HEK293T (cell line): ENCODE measurements at regions not wholly inside any gene's neighbourhood (a gene's known extent, or its start where the extent isn't known, plus 50 kb on each side); places are given as distances from the start of the nearest gene placed in this dataset.
"Not testable (repeated sequence)": the region's sequence is repeated elsewhere in the genome, so short reads cannot be mapped to it uniquely, and the experiment has no call there.

Experiments used
- CTCF ChIA-PET: fragments of 350-600 bp; formaldehyde crosslinking; extraction: SDS; loops from one replicate; lab custom pipeline; 2021; ENCODE audit warnings: antibody characterized with exemption, inconsistent platforms; lab: Yijun Ruan, JAX
- POLR2A ChIA-PET: fragments of 350-600 bp; formaldehyde crosslinking; extraction: SDS; loops from one replicate; lab custom pipeline; 2020; ENCODE audit warnings: antibody characterized with exemption, inconsistent platforms; lab: Yijun Ruan, JAX
- DNase-seq: peaks from one replicate; pipeline ENCODE4 v3.0.0; 2012; ENCODE audit warnings: mixed read lengths; ENCODE audit errors: extremely low spot score
- ARNT ChIP-seq: fragments of 450-650 bp; IDR thresholded peaks from 2 replicates; pipeline ENCODE4 v1.6.1; 2017; ENCODE audit warnings: mild to moderate bottlenecking
- BHLHE40 ChIP-seq: fragments of 450-650 bp; IDR thresholded peaks from 2 replicates; pipeline ENCODE4 v1.6.1; 2016; ENCODE audit warnings: mild to moderate bottlenecking, moderate library complexity, borderline replicate concordance
- CTBP1 ChIP-seq: fragments of 450-650 bp; IDR thresholded peaks from 2 replicates; pipeline ENCODE4 v1.6.1; 2016; ENCODE audit warnings: borderline replicate concordance
- ELF4 ChIP-seq: fragments of 450-650 bp; IDR thresholded peaks from 2 replicates; pipeline ENCODE4 v1.6.1; 2017; ENCODE audit warnings: antibody characterized with exemption
- FOXA1 ChIP-seq: fragments of 450-650 bp; IDR thresholded peaks from 2 replicates; pipeline ENCODE4 v1.6.1; 2016; ENCODE audit warnings: mild to moderate bottlenecking
- FOXK2 ChIP-seq: fragments of 450-650 bp; IDR thresholded peaks from 2 replicates; pipeline ENCODE4 v1.6.1; 2016; ENCODE audit warnings: mild to moderate bottlenecking
- FOXM1 ChIP-seq: fragments of 450-650 bp; IDR thresholded peaks from 2 replicates; pipeline ENCODE4 v1.6.1; 2017; ENCODE audit warnings: mild to moderate bottlenecking, borderline replicate concordance
- HDGF ChIP-seq: fragments of 450-650 bp; IDR thresholded peaks from 2 replicates; pipeline ENCODE4 v1.6.1; 2017; ENCODE audit warnings: antibody characterized with exemption, borderline replicate concordance
- L3MBTL2 ChIP-seq: fragments of 450-650 bp; conservative IDR thresholded peaks from 2 replicates; pipeline ENCODE4 v1.6.1; 2016; ENCODE audit warnings: mild to moderate bottlenecking
- LEF1 ChIP-seq: fragments of 450-650 bp; IDR thresholded peaks from 2 replicates; pipeline ENCODE4 v1.6.1; 2017; ENCODE audit warnings: mild to moderate bottlenecking, borderline replicate concordance
- NFRKB ChIP-seq: fragments of 450-650 bp; IDR thresholded peaks from 2 replicates; pipeline ENCODE4 v1.6.1; 2016; ENCODE audit warnings: mild to moderate bottlenecking, moderate library complexity
- PKNOX1 ChIP-seq: fragments of 450-650 bp; IDR thresholded peaks from 2 replicates; pipeline ENCODE4 v1.6.1; 2016
- SP1 ChIP-seq: fragments of 450-650 bp; IDR thresholded peaks from 2 replicates; pipeline ENCODE4 v1.6.1; 2017
- TARDBP ChIP-seq: fragments of 450-650 bp; IDR thresholded peaks from 2 replicates; pipeline ENCODE4 v1.6.1; 2016
- ZNF384 ChIP-seq: fragments of 450-650 bp; IDR thresholded peaks from 2 replicates; pipeline ENCODE4 v1.6.1; 2016

GRCh38 chr6:140001005-140001404 lies 626.6 kb upstream of the CITED2 start:
- ChIA-PET POLR2A (no interaction called here), CTCF (no interaction called here)
- TF ChIP-seq ZNF384 = no peak
- no peak for TF ChIP-seq FOXA1
- no peak for TF ChIP-seq CTBP1
- no peak for TF ChIP-seq SP1
- TF ChIP-seq LEF1 = no peak
- no peak for TF ChIP-seq TARDBP
- TF ChIP-seq HDGF = no peak
- TF ChIP-seq PKNOX1 = no peak
- TF ChIP-seq L3MBTL2 = no peak
- no peak for TF ChIP-seq ARNT
- no peak for TF ChIP-seq FOXM1
- no peak for TF ChIP-seq BHLHE40
- no peak for TF ChIP-seq FOXK2
- TF ChIP-seq NFRKB = no peak
- DNase-seq = no peak

GRCh38 chr6:139999661-140000060 lies 625.2 kb upstream of the CITED2 start:
- DNase-seq, CTCF ChIA-PET: not testable (repeated sequence)
- POLR2A ChIA-PET = interaction anchor here (0.6 kb wide), 1 partner anchor 630 kb away, joined by 3 read pairs; no protein-coding TSS in a partner anchor

- POLR2A ChIA-PET, DNase-seq, CTCF ChIA-PET: not testable (repeated sequence)
These were observed 624.0 kb upstream of the CITED2 start for GRCh38 chr6:139998478-139998877.

GRCh38 chr6:139996253-139996834 lies 621.9 kb upstream of the CITED2 start:
- TF ChIP-seq FOXK2 (no peak), FOXM1 (no peak), L3MBTL2 (no peak), SP1 (no peak), ZNF384 (no peak), ELF4 (no peak), HDGF (no peak), PKNOX1 (no peak)
- ChIA-PET POLR2A (no interaction called here), CTCF (no interaction called here)
- peak; percentile 32 for DNase-seq

GRCh38 chr6:139994998-139995397 lies 620.5 kb upstream of the CITED2 start:
- ChIA-PET POLR2A (no interaction called here), CTCF (no interaction called here)
- DNase-seq = no peak
- TF ChIP-seq ARNT = no peak
- TF ChIP-seq FOXM1 = no peak
- TF ChIP-seq FOXK2 = no peak
- TF ChIP-seq TARDBP = no peak
- no peak for TF ChIP-seq CTBP1
- no peak for TF ChIP-seq SP1
- no peak; the same call in 1 of the 2 replicates for TF ChIP-seq PKNOX1
- no peak for TF ChIP-seq FOXA1
- TF ChIP-seq BHLHE40 = no peak
- TF ChIP-seq ZNF384 = no peak
- TF ChIP-seq LEF1 = no peak
- TF ChIP-seq NFRKB = no peak
- TF ChIP-seq ELF4 = no peak

GRCh38 chr6:139990856-139991465 lies 616.5 kb upstream of the CITED2 start:
- ChIA-PET POLR2A (interaction anchor here (2.1 kb wide), 1 partner anchor 616 kb away, joined by 11 read pairs; the partner anchor contains the start of gene CITED2), CTCF (interaction anchor here (0.7 kb wide), 1 partner anchor 9 kb away, joined by 3 read pairs; no protein-coding TSS in a partner anchor)
- no peak for TF ChIP-seq BHLHE40
- no peak for TF ChIP-seq ELF4
- TF ChIP-seq SP1 = no peak
- no peak for TF ChIP-seq ZNF384
- no peak for TF ChIP-seq ARNT
- no peak for TF ChIP-seq PKNOX1
- no peak for TF ChIP-seq CTBP1
- no peak for TF ChIP-seq HDGF
- TF ChIP-seq LEF1 = no peak
- TF ChIP-seq FOXK2 = no peak
- TF ChIP-seq L3MBTL2 = no peak
- TF ChIP-seq TARDBP = no peak
- no peak for DNase-seq
